IPS-20b (cell line): ENCODE measurements at regions not wholly inside any gene's neighbourhood (a gene's known extent, or its start where the extent isn't known, plus 50 kb on each side); places are given as distances from the start of the nearest gene placed in this dataset.

Source experiments
- H3K27ac ChIP-seq: one replicate; pipeline ENCODE4 v1.5.1; 2013; ENCODE audit warnings: low read length
- H3K27me3 ChIP-seq: 2 replicates; pipeline ENCODE4 v1.6.1; 2013; ENCODE audit warnings: mild to moderate bottlenecking, low read length, inconsistent platforms; ENCODE audit not compliant: insufficient read depth
- H3K36me3 ChIP-seq: 2 replicates; pipeline ENCODE4 v1.6.1; 2013; ENCODE audit warnings: low read depth, mild to moderate bottlenecking, inconsistent platforms, low read length, moderate library complexity; ENCODE audit not compliant: insufficient read depth
- H3K4me1 ChIP-seq: 2 replicates; pipeline ENCODE4 v1.6.1; 2013; ENCODE audit warnings: mild to moderate bottlenecking, control low read depth, inconsistent platforms, low read length, moderate library complexity; ENCODE audit not compliant: insufficient read depth
- H3K4me3 ChIP-seq: 2 replicates; pipeline ENCODE4 v1.5.1; 2013; ENCODE audit warnings: mild to moderate bottlenecking, low read length, inconsistent platforms
- H3K9ac ChIP-seq: 2 replicates; pipeline ENCODE4 v1.6.1; 2013; ENCODE audit warnings: low read depth, mild to moderate bottlenecking, inconsistent platforms, low read length, moderate library complexity
- H3K9me3 ChIP-seq: 2 replicates; pipeline ENCODE4 v1.6.1; 2013; ENCODE audit warnings: mild to moderate bottlenecking, low read depth, low read length, inconsistent platforms; ENCODE audit not compliant: insufficient read depth

DNA sequence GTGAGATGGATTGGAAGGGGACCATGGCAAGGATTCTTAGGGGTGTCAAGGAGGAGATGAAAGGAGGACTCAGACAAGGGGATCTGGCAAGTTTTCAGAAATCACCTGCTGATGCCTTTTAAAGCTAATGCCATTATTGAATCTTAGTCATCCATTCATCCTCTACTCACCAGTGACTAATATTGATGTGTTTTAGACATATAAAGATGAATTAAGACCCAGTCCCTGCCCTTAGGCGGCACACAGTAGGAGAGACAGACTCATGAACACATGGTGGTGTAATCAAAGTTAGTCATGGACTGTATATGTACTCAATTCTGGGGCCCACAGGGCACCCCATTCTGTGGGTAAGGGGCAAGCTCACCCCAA lies 56.5 kb upstream of the ATL2 start:
- Histone ChIP-seq H3K36me3 (no peaks in the 10 kb centered on the region), H3K9ac (no peak overlapping the region), H3K9me3 (no peaks in the 10 kb centered on the region), H3K4me3 (no peak overlapping the region), H3K27ac (no peak overlapping the region), H3K4me1 (peaks cover 19% of the 10 kb centered on the region; the same call in 1 of the 2 replicates), H3K27me3 (no peaks in the 10 kb centered on the region)

DNA sequence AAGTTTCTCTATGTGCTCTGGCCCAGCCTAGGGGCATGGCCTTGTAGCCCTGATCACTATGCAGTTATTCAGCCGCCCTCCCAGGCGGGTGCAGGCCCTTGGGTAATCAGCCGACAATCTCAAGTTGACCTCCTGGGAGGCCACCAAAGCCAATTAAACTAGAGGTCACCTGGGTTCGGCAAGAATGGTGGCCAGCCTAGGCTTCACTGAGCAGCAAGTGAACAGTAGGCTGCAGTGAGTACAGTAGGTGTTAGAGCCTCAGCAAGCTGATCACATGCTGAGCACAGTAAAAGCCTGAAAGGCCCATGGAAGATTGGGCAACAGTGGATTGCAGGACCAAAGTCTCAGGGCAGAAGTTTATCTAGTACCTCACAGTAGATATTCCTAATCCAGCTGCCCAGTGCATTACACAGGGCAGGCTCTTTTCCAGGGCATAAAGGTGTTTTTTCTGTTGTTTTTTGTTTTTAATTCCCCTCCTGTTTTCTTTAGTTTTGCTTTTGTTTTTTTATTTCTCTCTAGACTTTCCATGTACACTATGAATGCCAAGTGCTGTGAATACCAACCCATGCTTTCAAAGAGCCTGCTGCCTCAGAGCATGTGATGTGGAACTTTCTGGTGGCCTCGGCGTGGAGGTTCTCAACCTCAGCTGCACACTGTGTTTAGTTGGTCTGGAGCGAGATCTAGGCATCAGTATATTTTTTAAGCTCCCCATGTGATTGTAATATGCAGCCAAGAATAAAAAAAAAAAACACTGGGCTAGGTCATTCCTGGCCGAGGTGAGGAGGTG lies 55.9 kb upstream of the ATL2 start:
- Histone ChIP-seq H3K27me3 (no peaks in the 10 kb centered on the region), H3K4me3 (no peak overlapping the region), H3K27ac (no peak overlapping the region), H3K36me3 (no peaks in the 10 kb centered on the region), H3K9ac (no peak overlapping the region), H3K9me3 (no peaks in the 10 kb centered on the region), H3K4me1 (peaks cover 19% of the 10 kb centered on the region; the same call in 1 of the 2 replicates)

DNA sequence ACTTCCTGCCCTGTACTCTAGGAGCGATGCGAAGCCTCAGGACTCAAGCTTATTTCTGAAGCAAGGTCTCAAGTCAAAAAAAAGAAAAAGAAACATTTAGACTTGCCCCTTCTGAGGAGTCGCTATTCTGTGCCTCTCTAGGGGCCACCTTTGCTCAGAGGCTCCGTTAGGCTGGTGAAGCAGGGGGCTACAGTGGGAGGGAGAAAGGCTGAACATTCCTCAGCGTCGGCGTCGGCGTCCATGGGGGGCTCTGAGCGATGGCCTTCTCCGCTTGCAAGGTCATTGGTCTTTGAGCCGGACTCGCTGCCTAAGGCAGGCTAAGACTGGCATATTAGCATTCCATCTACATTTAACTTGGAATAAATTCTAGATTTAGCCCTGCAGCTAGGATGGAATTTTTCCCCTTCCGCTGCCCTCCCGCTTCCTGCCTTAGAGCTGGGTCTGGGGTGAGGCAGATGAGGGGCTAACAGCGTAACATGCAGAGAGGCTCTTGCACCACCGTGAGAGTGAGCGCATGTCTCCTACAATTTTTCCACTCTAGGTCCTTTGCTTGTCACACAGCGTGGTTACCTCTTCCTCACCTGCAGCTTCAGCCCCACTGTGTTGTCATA lies 53.6 kb upstream of the ATL2 start:
- Histone ChIP-seq H3K9ac (no peak overlapping the region), H3K9me3 (no peaks in the 10 kb centered on the region), H3K36me3 (no peaks in the 10 kb centered on the region), H3K4me3 (no peak overlapping the region), H3K4me1 (peaks cover 27% of the 10 kb centered on the region; the same call in 1 of the 2 replicates), H3K27me3 (no peaks in the 10 kb centered on the region), H3K27ac (no peak overlapping the region)

DNA sequence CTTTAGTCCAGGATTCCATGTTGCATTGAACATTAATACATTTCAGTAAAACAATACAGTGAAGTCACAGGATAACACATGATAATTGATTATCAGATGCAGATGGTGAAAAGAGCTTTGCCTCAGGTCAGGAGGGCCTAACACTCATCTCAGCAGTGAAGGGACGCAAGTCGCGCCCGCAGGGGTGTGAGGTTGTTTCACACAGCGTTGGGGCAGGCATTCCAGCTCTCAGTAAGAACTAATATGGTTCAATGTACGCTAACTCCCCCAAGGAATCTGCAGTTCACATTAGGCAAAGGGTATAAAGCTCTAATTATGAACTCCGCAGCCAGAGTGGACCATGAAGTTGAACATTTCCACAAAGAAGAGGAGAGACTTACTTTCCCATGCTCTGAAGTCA lies 53.1 kb upstream of the ATL2 start:
- no peaks in the 10 kb centered on the region for H3K27me3 ChIP-seq
- H3K4me3 ChIP-seq = no peak overlapping the region
- H3K27ac ChIP-seq = no peak overlapping the region
- no peak overlapping the region for H3K9ac ChIP-seq
- peaks cover 27% of the 10 kb centered on the region; the same call in 1 of the 2 replicates for H3K4me1 ChIP-seq
- H3K9me3 ChIP-seq = no peaks in the 10 kb centered on the region
- no peaks in the 10 kb centered on the region for H3K36me3 ChIP-seq

DNA sequence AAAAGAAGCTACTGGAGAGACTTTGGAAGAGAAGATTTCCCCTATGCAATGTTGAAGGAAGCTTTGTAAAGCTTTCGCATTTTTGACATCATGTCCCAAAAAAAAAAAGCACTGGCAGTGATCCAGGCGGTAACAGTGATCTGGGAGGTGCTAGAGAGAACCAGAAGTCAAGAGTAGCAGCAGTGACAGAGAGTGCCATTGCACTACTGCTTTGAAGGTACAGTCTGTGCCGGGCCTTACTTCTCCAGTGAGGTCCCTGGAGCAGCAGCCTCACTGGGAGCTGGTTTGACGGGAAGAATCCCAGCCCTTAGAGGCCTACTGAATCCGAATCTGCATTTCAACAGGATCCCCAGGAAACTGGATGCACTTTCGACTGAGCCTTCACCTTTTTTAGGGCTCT lies 50.9 kb upstream of the ATL2 start:
- no peaks in the 10 kb centered on the region for H3K36me3 ChIP-seq
- no peak overlapping the region for H3K27ac ChIP-seq
- peaks cover 25% of the 10 kb centered on the region; the same call in 1 of the 2 replicates for H3K4me1 ChIP-seq

DNA sequence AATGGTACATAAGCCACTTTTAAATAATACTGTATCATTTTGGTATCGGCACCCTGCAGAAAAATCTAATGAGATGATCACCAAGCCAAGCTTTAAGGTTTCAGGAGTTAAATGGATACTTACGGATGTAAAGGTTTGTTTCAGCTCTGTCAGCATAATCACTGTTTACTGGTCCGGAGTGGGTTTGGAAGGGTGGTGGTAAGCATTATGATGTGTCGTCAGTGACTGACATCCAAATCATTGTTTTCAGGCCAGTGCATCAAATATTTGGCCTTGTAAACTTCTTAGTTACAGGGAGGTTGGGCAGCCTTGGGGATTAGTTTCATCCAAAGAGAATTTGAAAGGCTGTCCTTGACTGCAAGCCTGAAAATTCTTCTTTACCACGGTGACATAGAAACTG lies 50.0 kb upstream of the ATL2 start:
- Histone ChIP-seq H3K9me3 (no peaks in the 10 kb centered on the region), H3K4me3 (no peak overlapping the region), H3K27ac (no peak overlapping the region), H3K36me3 (no peaks in the 10 kb centered on the region), H3K9ac (no peak overlapping the region), H3K27me3 (no peaks in the 10 kb centered on the region), H3K4me1 (peaks cover 19% of the 10 kb centered on the region; the same call in 1 of the 2 replicates)

More for the DNA sequence above, 50.9 kb upstream of the ATL2 start:
- Histone ChIP-seq H3K4me3 (no peak overlapping the region), H3K27me3 (no peaks in the 10 kb centered on the region), H3K9ac (no peak overlapping the region), H3K9me3 (no peaks in the 10 kb centered on the region)
